GM13976 (cell line): ENCODE measurements at regions not wholly inside any gene's neighbourhood (a gene's known extent, or its start where the extent isn't known, plus 50 kb on each side); places are given as distances from the start of the nearest gene placed in this dataset.
"Not testable (repeated sequence)": the region's sequence is repeated elsewhere in the genome, so short reads cannot be mapped to it uniquely, and the experiment has no call there.

ENCODE experiments used
- DNase-seq: peaks from one replicate; pipeline ENCODE4 v3.0.0; 2012; ENCODE audit warnings: low spot score
- in situ Hi-C: fragments of 300-500 bp; cut with MboI; formaldehyde crosslinking; loops from one replicate; pipeline ENCODE4 v1.12.0; 2022; ENCODE audit warnings: low sequenced_read_pairs, mixed read lengths, inconsistent platforms; ENCODE audit not compliant: unreplicated experiment
- TF ChIP-seq, protein P1 (sequence below): IDR thresholded peaks from 2 replicates; pipeline ENCODE4 v1.5.1; 2012; ENCODE audit warnings: borderline replicate concordance, mild to moderate bottlenecking; ENCODE audit not compliant: insufficient read depth; ENCODE audit errors: extremely low read depth, missing control alignments, control extremely low read depth

DNA sequence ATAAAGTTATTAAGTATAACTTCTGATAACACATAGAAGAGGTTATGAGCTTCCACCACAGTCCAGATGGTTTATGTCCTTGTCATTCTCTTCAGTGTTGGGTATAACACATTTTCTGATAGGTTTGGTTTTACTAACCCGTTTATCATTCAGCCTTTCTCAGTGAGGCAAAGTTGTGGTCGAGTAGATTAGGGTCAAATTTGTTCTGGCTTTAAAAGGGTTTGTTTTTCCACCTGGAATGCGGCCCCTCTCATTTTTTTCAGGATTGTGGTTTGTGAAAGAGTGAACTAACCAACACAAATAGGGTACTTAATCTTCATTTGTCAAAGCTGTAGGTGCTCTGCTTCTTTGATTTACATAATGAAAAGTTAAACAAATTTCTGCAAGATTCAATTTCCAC is 204.2 kb upstream of the ASCC3 start:
- in situ Hi-C loops = no loop called here
- TF ChIP-seq, protein P1, sequence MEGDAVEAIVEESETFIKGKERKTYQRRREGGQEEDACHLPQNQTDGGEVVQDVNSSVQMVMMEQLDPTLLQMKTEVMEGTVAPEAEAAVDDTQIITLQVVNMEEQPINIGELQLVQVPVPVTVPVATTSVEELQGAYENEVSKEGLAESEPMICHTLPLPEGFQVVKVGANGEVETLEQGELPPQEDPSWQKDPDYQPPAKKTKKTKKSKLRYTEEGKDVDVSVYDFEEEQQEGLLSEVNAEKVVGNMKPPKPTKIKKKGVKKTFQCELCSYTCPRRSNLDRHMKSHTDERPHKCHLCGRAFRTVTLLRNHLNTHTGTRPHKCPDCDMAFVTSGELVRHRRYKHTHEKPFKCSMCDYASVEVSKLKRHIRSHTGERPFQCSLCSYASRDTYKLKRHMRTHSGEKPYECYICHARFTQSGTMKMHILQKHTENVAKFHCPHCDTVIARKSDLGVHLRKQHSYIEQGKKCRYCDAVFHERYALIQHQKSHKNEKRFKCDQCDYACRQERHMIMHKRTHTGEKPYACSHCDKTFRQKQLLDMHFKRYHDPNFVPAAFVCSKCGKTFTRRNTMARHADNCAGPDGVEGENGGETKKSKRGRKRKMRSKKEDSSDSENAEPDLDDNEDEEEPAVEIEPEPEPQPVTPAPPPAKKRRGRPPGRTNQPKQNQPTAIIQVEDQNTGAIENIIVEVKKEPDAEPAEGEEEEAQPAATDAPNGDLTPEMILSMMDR = no peak
- DNase-seq = no peak

DNA sequence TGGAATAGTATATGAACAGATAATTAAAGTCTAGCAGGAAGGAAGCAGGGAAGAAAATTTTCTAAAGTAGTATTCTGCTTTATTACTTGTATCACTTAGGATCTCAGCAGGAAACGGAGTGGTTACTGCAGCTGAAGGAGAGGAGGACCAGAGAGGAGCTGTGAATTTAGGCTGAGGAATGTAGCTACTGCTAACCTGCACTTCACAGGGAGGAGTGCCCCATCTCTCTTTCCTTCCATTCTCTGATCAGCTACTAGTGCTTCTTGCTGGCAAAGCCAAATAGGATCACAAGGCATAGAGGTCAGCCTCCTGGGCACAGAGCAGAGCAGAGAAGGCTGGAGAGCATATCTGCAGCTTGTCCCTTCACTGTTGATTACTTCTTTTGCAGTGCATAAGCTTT is 205.3 kb upstream of the ASCC3 start:
- no peak for DNase-seq
- TF ChIP-seq, protein P1 = no peak

DNA sequence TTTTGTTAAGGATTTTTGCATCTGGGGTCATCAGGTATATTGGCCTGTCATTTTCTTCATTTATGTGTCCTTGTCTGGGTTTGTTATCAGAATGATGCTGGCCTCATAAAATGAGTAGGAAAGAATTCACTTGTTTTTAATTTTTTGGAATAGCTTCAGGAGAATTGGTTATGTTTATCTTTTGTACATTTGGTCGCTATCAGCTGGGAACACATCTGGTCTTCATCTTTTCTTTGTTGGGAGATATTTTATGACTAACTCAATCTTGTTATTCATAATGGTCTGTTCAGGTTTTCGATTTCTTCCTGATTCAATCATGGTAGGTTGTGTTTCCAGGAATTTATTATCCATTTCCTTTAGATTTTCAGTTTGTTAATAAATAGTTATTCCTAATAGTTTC is 207.5 kb upstream of the ASCC3 start:
- TF ChIP-seq, protein P1 = no peak
- DNase-seq = no peak
- in situ Hi-C loops = no loop called here

More for the DNA sequence above, 205.3 kb upstream of the ASCC3 start:
- in situ Hi-C loops = no loop called here

DNA sequence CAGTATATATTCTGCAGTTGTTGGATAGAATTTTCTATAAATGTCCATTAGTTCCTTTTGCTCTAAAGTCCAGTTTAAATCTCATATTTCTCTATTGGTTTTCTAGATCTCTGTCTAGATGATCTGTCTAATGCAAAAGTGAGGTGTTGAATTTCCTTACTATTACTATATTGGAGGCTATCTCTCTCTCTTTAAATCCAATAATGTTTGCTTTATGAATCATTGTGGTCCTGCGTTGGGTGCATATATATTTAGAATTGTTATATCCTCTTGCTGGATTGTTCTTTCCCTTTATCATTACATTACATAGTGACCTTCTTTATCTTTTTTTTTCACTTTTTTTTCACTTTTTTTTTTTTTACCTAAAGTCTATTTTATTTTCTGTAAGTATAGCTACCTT is 208.5 kb upstream of the ASCC3 start:
- in situ Hi-C loops = no loop called here
- TF ChIP-seq, protein P1 = no peak
- DNase-seq = no peak

DNA sequence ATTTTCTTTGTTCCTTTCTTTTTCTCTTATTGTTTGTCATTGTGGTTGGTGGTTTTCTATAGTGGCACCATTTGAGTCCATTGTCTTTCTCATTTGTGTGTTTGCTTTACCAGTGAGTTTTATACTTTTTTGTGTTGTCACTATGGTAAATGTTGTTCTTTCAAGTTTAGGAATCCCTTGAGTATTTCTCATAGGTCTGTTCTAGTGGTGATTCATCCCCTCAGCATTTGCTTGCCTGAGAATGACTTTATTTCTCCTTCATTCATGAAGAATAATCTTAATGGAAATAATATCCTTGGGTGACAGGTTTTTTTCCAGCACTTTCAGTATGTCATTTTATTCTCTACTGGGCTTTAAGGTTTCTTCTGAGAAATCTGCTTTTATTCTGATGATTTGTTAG is 209.2 kb upstream of the ASCC3 start:
- in situ Hi-C loops = no loop called here
- TF ChIP-seq, protein P1 = no peak
- no peak for DNase-seq

DNA sequence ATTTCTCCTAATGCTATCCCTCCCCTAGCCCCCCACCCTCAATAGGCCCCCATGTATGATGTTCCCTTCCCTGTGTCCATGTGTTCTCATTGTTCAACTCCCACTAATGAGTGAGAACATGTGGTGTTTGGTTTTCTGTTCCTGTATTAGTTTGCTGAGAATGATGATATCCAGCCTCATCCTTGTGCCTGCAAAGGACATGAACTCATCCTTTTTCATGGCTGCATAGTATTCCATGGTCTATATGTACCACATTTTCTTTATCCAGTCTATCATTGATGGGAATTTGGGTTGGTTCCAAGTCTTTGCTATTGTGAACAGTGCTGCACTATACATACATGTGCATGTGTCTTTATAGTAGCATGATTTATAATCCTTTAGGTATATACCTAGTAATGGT is 217.5 kb upstream of the ASCC3 start:
- in situ Hi-C loops, DNase-seq: not testable (repeated sequence)

DNA sequence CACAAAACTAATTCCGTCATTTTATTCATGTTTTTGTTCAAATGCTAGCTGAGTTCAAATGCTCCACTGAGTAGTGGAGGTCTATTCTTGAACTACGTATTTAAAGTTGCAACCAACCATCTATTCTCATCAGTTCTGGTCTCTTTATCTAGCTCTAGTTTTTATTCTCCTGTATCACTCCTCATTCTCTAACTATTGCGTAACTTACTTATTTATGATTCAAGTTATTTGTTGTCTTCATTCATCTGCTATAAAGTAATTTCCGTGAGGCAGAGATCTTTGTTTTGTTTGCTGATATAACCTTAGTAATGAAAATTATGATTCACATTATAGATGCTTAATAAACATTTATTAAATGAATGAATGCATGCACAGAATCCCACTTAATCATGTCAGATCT is 221.6 kb upstream of the ASCC3 start:
- in situ Hi-C loops = no loop called here
- DNase-seq = no peak
- TF ChIP-seq, protein P1 = no peak
